ENCODE measurements at regions not wholly inside any gene's neighbourhood (a gene's known extent, or its start where the extent isn't known, plus 50 kb on each side); places are given as distances from the start of the nearest gene placed in this dataset.

DNA sequence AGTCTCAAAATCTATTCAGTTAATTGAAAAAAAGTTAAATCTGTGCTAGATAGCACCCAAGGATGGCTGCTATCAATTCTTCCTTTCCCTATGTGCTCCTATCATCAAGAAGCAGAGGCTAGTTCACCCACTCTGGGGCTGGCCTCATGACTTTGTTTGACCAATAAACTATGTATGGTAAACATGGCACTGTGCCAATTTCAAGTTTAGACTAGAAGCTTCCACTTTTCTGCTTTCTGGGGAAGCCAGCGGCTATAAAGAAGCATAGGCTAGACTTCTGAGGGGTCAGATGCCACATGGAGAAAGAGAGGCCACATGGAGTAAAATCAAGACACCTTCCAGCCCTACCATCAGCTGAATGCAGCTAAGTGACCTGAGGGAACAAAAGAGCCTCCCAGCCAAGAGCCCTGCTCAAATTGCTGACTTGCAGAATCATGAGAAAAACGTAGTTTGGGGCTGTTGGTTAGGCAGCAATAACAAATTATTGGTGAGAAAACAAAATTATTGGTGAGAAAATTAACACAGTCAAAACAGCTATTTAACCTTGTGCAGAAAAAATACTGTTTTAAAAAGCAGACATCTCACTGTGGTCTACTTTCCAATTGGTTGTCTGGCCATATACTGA is 86.5 kb upstream of the SLC14A2 start:
- Histone ChIP-seq H3K4me1 (ENCODE audit: control insufficient read depth in 1 of 2, insufficient read depth in 2 of 2, low read depth in 1 of 2, low read length in 1 of 2) (no peaks in the 10 kb centered on the region), H3K36me3 (replicated peaks in 1 of 2; ENCODE audit: control insufficient read depth in 1 of 2, insufficient read depth in 2 of 2, low read length in 1 of 2) (no peaks in the 10 kb centered on the region), H3K79me2 (ENCODE audit: insufficient read depth) (no peaks in the 10 kb centered on the region), H4K20me1 (ENCODE audit: insufficient read depth) (no peaks in the 10 kb centered on the region), H3K9me2 (no peaks in the 10 kb centered on the region), H3K9ac (no peak overlapping the region), H3K4me3 (ENCODE audit: low read depth in 2 of 2, low read length in 1 of 2) (no peak overlapping the region), H3K4me2 (no peak overlapping the region), H3K27ac (ENCODE audit: low read depth in 2 of 2, low read length in 1 of 2) (no peak overlapping the region), H3K27me3 (ENCODE audit: insufficient read depth) (no peaks in the 10 kb centered on the region), H3F3A (replicated peaks; ENCODE audit: insufficient read depth) (no peaks in the 10 kb centered on the region), H3K9me3 (no peaks in the 10 kb centered on the region), H2AFZ (ENCODE audit: low read depth) (no peak overlapping the region)
- ChIA-PET CTCF (interaction anchor here (0.8 to 0.9 kb wide), 2 partner anchors 14 to 26 kb away, joined by 3 read pairs; no protein-coding TSS in a partner anchor), POLR2A (no interaction called here)
- 29% methylated on average over 2 of the region's 2 CpGs for WGBS (ENCODE audit: low lambda C conversion rate)
- no peak for DNase-seq
- TF ChIP-seq SIN3A (IDR thresholded peaks at IDR 0.05; ENCODE audit: borderline replicate concordance, low read depth, low read length) (no peak), POLR2AphosphoS5 (IDR thresholded peaks at IDR 0.05; ENCODE audit: low read depth, low read length) (no peak), ELF1 (IDR thresholded peaks at IDR 0.05) (no peak), FOXJ3 (CRISPR knock-in tag; IDR thresholded peaks at IDR 0.05) (no peak), SMC3 (IDR thresholded peaks at IDR 0.05; ENCODE audit: low read depth, low read length) (no peak)

DNA sequence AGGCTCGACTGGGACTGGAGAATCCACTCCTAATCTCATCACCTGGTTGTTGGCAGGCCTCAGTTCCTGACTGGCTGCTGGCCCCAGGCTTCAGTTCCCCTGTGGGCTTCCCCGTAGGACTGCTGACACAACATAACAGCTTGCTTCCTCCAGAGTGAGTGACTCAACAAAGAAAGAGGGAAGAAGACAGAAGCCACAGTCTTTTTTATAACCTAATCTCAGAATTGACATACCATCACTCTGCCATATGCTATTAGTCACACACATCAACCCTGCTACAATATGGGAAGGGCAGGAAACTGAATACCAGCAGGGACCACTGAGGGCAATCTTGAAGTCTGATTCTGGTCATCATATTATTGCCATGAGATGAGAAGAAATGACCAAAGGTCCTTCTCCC is 76.8 kb upstream of the SLC14A2 start:
- Histone ChIP-seq H3K27ac (ENCODE audit: low read depth in 2 of 2, low read length in 1 of 2) (no peak overlapping the region), H3K4me1 (ENCODE audit: control insufficient read depth in 1 of 2, insufficient read depth in 2 of 2, low read depth in 1 of 2, low read length in 1 of 2) (no peaks in the 10 kb centered on the region; a peak in 1 of 4 replicates), H3K27me3 (ENCODE audit: insufficient read depth) (no peaks in the 10 kb centered on the region), H3K4me2 (no peak overlapping the region), H2AFZ (ENCODE audit: low read depth) (no peak overlapping the region), H4K20me1 (ENCODE audit: insufficient read depth) (no peaks in the 10 kb centered on the region), H3K9ac (no peak overlapping the region), H3K4me3 (ENCODE audit: low read depth in 2 of 2, low read length in 1 of 2) (no peak overlapping the region), H3K9me2 (no peaks in the 10 kb centered on the region), H3K79me2 (ENCODE audit: insufficient read depth) (no peaks in the 10 kb centered on the region), H3K36me3 (replicated peaks in 1 of 2; ENCODE audit: control insufficient read depth in 1 of 2, insufficient read depth in 2 of 2, low read length in 1 of 2) (no peaks in the 10 kb centered on the region), H3F3A (replicated peaks; ENCODE audit: insufficient read depth) (no peaks in the 10 kb centered on the region), H3K9me3 (no peaks in the 10 kb centered on the region)
- DNase-seq, result no peak
- CTCF ChIA-PET, result no interaction called here
- WGBS (ENCODE audit: low lambda C conversion rate), result 37% methylated on average over 2 of the region's 2 CpGs
- POLR2A ChIA-PET, result no interaction called here
- TF ChIP-seq RFX5 (IDR thresholded peaks at IDR 0.05; ENCODE audit: low read length) (no peak), FOXM1 (IDR thresholded peaks at IDR 0.05; ENCODE audit: low read depth) (no peak), NFIC (IDR thresholded peaks at IDR 0.05; ENCODE audit: borderline replicate concordance) (no peak), CHD2 (IDR thresholded peaks at IDR 0.05; ENCODE audit: low read length, partially characterized antibody) (no peak), POLR2AphosphoS5 (IDR thresholded peaks at IDR 0.05; ENCODE audit: low read depth, low read length) (no peak), MEF2A (IDR thresholded peaks at IDR 0.05; ENCODE audit: borderline replicate concordance, low read depth) (no peak), TCF12 (IDR thresholded peaks at IDR 0.05) (no peak), FOXJ3 (CRISPR knock-in tag; IDR thresholded peaks at IDR 0.05) (no peak), GABPA (IDR thresholded peaks at IDR 0.05; ENCODE audit: low read depth) (no peak), JUND (IDR thresholded peaks at IDR 0.05) (no peak)
- TF ChIP-seq, protein P1, sequence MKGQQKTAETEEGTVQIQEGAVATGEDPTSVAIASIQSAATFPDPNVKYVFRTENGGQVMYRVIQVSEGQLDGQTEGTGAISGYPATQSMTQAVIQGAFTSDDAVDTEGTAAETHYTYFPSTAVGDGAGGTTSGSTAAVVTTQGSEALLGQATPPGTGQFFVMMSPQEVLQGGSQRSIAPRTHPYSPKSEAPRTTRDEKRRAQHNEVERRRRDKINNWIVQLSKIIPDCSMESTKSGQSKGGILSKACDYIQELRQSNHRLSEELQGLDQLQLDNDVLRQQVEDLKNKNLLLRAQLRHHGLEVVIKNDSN (IDR thresholded peaks at IDR 0.05; ENCODE audit: borderline replicate concordance, low read depth), result no peak

DNA sequence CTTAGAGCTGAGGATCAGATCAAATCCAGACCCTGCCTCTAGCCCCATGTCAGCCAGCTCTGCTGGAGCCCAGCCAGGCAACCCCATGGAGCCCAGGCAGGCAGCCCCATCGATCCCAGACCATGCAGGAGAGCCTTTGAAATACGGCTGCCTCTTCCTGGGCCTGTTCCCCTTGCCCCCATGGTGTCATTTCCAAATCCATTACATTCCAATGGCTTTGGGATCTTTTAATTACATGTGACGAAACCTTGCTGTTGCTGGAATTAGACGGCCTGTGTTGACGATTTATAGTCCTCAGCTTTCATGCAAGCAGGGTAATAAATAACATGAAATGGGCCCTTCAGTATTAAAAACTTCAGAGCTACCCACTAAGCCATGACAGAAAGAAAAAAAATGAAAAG is 75.8 kb upstream of the SLC14A2 start:
- no peak overlapping the region for H3K4me2 ChIP-seq
- ChIA-PET POLR2A (no interaction called here), CTCF (no interaction called here)
- H3F3A ChIP-seq (replicated peaks; ENCODE audit: insufficient read depth), result no peaks in the 10 kb centered on the region
- no peaks in the 10 kb centered on the region for H3K36me3 ChIP-seq (replicated peaks in 1 of 2; ENCODE audit: control insufficient read depth in 1 of 2, insufficient read depth in 2 of 2, low read length in 1 of 2)
- no peaks in the 10 kb centered on the region; a peak in 1 of 4 replicates for H3K4me1 ChIP-seq (ENCODE audit: control insufficient read depth in 1 of 2, insufficient read depth in 2 of 2, low read depth in 1 of 2, low read length in 1 of 2)
- DNase-seq, result no peak
- no peak overlapping the region for H3K27ac ChIP-seq (ENCODE audit: low read depth in 2 of 2, low read length in 1 of 2)
- H3K79me2 ChIP-seq (ENCODE audit: insufficient read depth), result no peaks in the 10 kb centered on the region
- no peaks in the 10 kb centered on the region for H4K20me1 ChIP-seq (ENCODE audit: insufficient read depth)
- H3K9me2 ChIP-seq, result no peaks in the 10 kb centered on the region
- H3K9ac ChIP-seq, result no peak overlapping the region
- 43% methylated on average over 5 of the region's 5 CpGs for WGBS (ENCODE audit: low lambda C conversion rate)
- no peak overlapping the region for H2AFZ ChIP-seq (ENCODE audit: low read depth)
- H3K27me3 ChIP-seq (ENCODE audit: insufficient read depth), result no peaks in the 10 kb centered on the region
- H3K4me3 ChIP-seq (ENCODE audit: low read depth in 2 of 2, low read length in 1 of 2), result no peak overlapping the region
- H3K9me3 ChIP-seq, result no peaks in the 10 kb centered on the region
- TF ChIP-seq, protein P2, sequence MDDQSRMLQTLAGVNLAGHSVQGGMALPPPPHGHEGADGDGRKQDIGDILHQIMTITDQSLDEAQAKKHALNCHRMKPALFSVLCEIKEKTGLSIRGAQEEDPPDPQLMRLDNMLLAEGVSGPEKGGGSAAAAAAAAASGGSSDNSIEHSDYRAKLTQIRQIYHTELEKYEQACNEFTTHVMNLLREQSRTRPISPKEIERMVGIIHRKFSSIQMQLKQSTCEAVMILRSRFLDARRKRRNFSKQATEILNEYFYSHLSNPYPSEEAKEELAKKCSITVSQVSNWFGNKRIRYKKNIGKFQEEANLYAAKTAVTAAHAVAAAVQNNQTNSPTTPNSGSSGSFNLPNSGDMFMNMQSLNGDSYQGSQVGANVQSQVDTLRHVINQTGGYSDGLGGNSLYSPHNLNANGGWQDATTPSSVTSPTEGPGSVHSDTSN (IDR thresholded peaks at IDR 0.05), result no peak
- TF ChIP-seq, protein P1 (IDR thresholded peaks at IDR 0.05; ENCODE audit: borderline replicate concordance, low read depth), result no peak
- TF ChIP-seq, protein P3, sequence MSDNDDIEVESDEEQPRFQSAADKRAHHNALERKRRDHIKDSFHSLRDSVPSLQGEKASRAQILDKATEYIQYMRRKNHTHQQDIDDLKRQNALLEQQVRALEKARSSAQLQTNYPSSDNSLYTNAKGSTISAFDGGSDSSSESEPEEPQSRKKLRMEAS (IDR thresholded peaks at IDR 0.05; ENCODE audit: low read depth), result no peak
- TF ChIP-seq TCF12 (IDR thresholded peaks at IDR 0.05) (no peak), RCOR1 (IDR thresholded peaks at IDR 0.05; ENCODE audit: low read length) (no peak), SIN3A (IDR thresholded peaks at IDR 0.05; ENCODE audit: borderline replicate concordance, low read depth, low read length) (no peak)
- TF ChIP-seq, protein P4, sequence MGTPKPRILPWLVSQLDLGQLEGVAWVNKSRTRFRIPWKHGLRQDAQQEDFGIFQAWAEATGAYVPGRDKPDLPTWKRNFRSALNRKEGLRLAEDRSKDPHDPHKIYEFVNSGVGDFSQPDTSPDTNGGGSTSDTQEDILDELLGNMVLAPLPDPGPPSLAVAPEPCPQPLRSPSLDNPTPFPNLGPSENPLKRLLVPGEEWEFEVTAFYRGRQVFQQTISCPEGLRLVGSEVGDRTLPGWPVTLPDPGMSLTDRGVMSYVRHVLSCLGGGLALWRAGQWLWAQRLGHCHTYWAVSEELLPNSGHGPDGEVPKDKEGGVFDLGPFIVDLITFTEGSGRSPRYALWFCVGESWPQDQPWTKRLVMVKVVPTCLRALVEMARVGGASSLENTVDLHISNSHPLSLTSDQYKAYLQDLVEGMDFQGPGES (IDR thresholded peaks at IDR 0.05; ENCODE audit: low read depth, low read length), result no peak

Data from SK-N-SH (cell line).